Erythroblast (primary cell): ENCODE measurements at regions not wholly inside any gene's neighbourhood (a gene's known extent, or its start where the extent isn't known, plus 50 kb on each side); places are given as distances from the start of the nearest gene placed in this dataset.

Experiments used
- DNase-seq, 2 experiments: peaks; one replicate each; lab custom pipeline; 2025; lab: John Stamatoyannopoulos, UW
- GATA1 ChIP-seq: IDR thresholded peaks from 2 replicates; pipeline ENCODE4 v1.6.1; 2011; ENCODE audit warnings: low read depth, mild to moderate bottlenecking, control low read depth, low read length, moderate library complexity
- POLR2A ChIP-seq: IDR thresholded peaks from 2 replicates; pipeline ENCODE4 v1.6.1; 2011; ENCODE audit warnings: mild to moderate bottlenecking, low read length

DNA sequence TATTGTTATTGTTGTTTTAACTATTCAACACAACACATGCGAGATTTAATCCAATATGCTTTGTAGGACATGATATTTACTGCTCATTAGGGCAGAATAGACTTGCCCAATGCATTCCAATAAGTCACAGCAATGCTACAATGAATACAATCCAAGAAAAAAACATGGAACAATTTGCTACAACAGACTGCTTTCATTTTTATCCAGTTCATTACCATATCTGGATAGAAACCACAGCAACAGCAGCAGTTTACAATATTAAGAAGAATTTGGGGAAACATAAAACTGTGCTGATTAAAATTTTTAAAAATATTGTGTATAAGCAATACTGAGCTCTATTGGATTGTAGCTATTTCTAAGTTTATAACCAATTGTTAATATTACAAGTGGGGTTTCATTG lies 833.0 kb downstream of the DIAPH3 start:
- DNase-seq = no peak
- TF ChIP-seq GATA1 = no peak
- TF ChIP-seq POLR2A = no peak

DNA sequence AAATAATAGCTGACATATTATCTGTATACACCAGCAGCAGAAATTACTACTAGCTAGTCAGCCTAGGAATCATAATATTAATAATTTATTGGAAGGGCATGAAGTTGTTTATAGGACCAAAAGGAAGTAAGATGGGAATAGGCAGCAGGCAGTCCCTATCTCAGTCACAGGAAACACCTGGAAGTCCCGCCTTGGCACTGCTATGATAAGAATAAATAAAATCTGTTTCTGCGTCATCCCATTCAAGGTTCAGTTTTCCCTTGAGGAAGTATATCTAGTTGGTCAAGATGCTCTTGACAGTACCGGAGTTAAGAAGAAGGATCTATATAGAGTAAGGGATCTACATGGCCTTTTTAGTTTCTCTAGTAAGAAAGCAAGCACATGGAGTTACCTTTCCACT lies 830.8 kb downstream of the DIAPH3 start:
- DNase-seq = no peak
- no peak for TF ChIP-seq POLR2A
- no peak for TF ChIP-seq GATA1

DNA sequence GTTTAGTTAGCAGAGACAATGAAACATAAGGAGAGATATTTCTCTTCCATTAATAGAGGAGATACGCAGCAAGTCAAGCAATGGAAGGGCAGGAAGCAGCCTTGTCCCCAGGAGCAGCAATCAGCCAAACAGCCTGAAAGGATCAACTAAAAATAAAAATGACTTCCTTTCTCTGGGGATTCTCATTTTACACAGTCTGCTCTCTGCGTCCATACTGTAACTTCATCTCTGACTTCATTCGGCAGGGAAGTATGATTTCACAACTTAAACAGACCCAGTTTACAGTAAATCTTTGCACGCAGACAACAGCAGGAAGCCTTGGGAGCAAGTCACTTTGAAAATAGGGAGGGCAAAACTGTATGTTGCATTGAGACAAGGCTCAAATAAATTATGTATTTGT lies 826.7 kb downstream of the DIAPH3 start:
- no peak for DNase-seq
- TF ChIP-seq POLR2A (no peak), GATA1 (no peak)

DNA sequence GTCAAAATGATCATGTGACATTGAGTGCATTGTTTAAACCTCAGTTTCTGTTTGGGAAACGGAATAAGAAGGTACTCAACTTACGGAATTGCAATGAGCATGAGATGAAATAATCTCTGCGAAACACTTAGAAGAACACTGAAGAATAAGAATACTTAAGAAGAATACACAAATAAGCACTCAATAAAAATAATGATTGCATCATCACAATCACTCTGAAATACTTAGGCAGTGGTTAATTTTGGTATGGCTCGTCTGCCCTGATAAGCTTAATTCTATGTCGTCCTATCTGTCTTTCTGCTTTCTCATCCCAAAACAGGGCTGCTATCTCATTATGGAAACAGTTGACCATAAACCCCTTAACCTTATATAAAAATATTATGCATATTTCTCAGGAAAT lies 823.6 kb downstream of the DIAPH3 start:
- no peak for DNase-seq
- TF ChIP-seq GATA1 (no peak), POLR2A (no peak)

DNA sequence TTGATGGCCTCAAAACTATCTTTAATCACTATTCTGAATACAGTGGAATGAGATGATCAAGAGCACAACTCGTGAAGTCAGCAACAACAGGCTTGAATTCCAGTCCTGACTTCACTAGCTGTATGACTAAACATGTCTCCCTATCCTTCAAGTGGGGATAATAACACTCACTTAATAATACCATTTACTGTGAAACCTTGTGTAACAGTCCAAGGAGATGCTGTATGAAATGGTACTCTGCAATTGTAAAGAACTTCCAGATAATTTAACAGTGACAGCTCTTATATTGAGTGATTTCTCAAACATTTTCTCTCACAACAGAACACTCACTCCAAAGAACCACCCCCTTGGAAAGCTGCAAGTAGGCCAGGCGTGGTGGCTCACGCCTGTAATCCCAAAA lies 823.1 kb downstream of the DIAPH3 start:
- DNase-seq = no peak
- TF ChIP-seq GATA1 = no peak
- TF ChIP-seq POLR2A = no peak

DNA sequence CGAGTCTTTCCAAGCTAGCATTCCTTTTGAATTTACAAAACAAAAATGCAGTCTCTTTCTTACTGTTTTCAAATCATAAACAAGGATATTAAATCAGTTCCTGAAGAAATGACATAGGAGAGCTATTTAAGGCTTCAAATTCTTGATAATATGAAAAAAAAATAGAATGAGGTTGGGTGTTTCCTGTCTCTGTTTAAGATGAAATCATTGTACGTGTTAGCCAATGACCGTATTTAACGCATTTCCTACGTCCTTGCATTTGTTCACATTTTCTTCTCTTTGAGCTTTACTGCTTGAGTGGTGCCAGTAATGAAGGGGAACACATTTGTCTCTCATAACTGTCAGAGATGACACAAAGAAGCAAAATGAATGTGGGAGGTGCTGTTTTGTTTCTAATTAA lies 821.3 kb downstream of the DIAPH3 start:
- no peak for TF ChIP-seq POLR2A
- no peak for TF ChIP-seq GATA1
- no peak for DNase-seq

DNA sequence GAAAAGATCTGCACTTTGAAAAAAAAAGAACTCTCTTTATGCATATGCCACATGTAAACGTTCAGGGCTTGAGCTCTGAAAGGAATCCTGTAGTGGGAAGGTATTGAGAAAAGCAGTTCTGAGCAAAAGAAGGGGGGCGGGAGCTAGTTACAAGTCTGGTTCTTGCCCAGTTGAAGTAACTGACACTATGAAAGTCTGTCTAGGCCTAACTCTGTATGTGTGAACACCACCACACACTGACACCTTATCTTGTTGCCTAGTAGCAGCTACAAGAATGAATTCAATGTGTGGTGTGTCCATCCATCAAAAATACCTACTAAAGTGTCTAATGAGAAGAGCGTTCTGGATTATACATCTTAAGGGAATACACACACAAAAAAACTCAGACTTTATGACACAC lies 820.6 kb downstream of the DIAPH3 start:
- TF ChIP-seq POLR2A (no peak), GATA1 (no peak)
- DNase-seq = no peak

DNA sequence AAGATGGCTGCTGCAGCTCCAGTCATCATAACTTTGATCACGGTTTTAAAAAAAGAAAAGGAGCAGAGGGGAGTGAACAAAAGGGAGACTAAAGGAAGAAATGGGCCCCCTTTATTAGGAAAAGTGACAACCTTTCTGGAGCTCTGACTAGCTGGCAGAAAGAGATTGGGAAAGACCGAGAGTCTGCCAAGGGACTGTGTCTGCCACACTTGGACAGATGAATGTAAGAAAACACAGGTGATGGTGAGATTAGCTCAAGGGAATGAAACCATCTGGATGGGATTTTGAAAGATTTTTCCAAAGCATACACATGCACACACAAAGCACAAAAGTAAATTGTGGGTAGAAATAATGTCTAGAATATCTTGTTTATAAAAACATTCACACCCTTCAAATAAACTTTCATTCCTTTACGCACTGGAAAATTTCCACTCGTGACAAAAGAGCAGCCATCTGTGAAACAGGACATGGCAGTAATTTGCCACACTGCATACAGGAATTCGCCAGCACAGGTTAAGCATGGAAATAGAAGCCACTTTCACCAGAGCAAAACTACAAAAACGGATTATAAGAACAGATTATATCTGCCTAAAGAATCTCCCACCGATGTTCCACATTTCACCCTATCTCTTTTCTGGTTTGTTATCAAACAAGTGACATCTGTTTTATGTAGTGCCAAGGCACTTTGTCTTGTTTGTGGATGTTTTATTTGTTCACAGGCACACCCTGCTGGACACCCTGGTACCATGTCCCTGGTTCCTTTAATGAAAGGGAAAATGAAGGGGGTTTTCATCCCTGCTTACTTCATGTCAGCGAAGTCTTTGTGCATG lies 819.5 kb downstream of the DIAPH3 start:
- DNase-seq = peak in 1 of 2 experiments; percentile 25
- TF ChIP-seq GATA1 (no peak), POLR2A (no peak)

DNA sequence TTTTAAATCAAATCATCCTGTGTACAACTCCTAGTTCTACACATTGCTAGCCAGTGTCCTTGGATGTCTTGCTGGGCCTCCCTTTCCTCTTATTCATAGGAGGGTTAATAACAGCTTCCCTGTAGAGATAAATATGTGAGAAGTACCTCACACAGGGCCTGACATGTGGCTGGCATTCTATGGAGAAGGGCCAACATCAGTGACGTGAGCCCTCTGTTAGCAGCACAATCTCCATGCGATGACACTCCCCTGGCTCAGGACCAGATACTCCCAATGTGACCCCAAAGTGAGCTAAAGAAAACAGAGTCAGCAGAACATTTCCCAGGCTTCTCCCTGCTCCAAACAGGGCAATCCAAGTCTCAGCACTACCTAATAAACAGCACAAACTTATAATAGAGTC lies 818.4 kb downstream of the DIAPH3 start:
- no peak for DNase-seq
- TF ChIP-seq POLR2A (no peak), GATA1 (no peak)

DNA sequence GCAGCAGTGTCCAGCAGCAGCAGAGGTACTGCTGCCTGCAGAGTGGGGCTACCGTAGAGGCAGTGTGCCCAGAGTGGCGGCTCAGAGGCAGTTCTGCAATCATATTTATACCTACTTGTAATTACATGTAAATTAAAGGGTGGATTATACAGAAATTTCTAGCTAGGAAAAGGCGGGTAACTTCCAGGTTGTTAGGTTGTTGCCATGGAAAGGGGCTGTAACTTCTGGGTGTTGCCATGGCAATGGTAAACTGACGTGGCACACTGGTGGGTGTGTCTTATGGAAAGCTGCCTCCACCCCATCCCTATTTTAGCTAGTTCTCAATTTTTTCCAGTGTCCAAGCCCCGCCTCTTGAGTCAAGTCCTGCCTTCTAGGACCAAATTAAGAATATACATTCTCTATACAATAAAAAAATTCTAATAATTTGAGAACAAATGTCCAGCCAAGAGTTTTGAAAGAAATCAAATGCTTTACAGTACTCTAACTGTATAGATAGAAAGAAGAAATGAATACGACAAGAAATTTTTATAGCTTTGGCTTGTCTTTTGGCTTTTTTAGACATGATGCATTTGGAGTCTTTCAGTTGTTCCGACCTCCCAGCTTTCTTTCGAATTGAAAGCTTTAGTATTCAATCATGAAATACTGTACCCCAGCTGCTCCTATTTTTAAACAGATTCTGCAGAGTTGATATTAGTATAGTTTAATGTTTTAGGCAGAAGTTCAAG lies 816.6 kb downstream of the DIAPH3 start:
- no peak for DNase-seq
- no peak for TF ChIP-seq POLR2A
- no peak for TF ChIP-seq GATA1

DNA sequence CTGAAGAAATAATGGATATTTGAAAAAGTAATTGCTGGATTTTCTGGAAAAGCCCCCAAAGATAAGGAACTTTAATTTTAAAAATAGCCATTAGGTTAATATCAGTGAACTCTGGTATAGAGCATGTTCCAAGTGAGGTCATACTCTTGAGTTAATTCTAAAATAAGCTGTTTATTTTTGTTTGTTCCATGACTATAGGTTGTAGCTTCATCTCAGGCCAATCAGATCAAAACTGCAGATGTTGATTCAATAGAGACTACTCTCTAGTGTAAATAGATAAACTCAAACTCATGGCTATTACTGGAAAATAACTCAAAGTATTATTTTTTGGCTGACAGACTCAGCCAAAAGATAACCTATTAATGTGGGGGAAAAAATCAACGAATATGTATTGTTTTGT lies 815.1 kb downstream of the DIAPH3 start:
- DNase-seq = no peak
- TF ChIP-seq GATA1 = no peak
- TF ChIP-seq POLR2A = no peak

DNA sequence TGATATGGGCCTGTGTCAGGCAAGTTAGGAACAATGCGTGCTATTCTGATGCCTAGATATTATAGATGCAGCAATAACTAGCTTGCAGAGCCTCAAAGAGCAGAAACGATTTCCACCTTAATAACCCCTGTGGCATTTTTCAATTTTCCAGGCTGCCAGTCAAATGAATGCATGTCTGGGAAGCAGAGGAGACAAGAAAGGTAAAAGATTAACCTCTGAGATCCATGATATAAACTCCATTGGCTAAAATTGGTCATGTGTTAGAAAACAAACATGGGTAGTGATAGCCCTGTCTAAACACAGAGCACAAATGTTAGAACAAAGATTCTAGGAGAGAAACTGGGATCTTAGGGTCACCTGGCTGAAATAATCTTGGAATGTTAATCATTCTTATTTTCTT lies 811.1 kb downstream of the DIAPH3 start:
- no peak for DNase-seq
- TF ChIP-seq GATA1 = no peak
- no peak for TF ChIP-seq POLR2A

DNA sequence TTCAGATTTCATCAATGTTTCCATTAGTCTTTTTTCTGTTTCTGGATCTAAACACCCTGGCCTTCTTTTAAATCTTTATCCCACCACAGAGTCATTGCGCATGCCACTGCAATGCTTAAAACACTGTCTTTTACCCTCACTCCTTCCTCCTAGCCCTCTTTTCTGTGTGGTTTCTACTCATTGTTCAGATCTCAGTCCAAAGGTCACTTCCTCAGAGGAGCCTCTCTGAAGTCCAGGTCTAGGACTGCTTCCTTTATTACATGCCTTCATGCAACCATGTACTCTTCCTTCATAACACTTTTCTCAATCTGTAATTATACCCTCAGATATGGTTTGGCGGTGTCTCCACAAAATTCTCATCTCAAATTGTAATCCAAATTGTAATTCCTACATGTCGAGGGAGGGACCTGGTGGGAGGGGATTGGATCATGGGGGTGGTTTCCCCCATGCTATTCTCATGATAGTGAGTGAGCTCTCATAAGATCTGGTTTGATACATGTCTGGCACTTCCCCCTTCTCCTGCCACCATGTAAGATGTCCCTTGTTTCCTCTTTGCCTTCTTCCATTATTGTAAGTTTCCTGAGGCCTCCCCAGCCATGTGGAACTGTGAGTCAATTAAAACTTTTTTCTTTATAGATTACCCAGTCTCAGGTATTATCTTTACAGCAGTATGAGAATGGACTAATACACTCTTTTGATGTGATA lies 808.9 kb downstream of the DIAPH3 start:
- no peak for DNase-seq
- TF ChIP-seq GATA1 (no peak), POLR2A (no peak)

DNA sequence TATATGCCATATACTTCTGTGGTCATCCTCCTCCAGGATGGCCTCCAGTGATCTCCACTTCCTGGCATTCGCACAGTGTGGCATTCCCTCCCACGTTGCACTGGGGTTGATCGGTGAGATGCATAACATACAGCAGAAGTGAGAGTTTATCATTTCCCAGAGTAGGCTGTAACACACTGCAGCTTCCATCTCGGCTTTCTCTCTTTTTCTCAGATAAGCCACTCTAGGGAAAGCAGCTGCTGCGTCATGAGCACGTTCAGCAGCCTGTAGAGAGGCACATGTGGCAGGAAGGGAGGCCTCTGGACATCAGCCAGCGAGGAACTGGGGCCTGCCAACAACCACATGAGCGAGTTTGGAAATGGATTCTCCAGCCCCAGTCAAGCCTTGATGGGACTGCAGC lies 807.1 kb downstream of the DIAPH3 start:
- peak; percentile 12 to 15 for DNase-seq
- TF ChIP-seq POLR2A (no peak), GATA1 (no peak)

DNA sequence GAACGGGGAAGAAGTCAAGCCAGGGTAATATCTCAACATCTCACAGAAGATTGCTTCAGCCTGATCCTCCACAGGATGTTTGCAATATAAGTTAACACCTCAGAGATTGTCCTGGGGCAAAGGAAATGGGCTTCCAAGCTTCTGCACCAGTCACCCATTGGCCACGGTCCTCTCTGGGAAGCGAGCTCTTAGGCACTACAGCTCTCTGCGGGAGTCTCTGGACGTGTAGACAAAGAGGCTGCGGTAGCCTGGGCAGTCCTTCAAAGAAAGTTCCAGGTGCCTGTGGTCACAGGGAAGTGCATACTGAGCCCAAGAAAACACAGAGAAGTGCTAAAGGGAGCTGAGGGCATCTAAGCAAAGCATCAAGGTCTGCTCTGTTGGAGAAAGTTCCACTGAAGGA lies 805.7 kb downstream of the DIAPH3 start:
- TF ChIP-seq GATA1 (no peak), POLR2A (no peak)
- no peak for DNase-seq
